OCI-LY7 (cell line): ENCODE measurements at regions not wholly inside any gene's neighbourhood (a gene's known extent, or its start where the extent isn't known, plus 50 kb on each side); places are given as distances from the start of the nearest gene placed in this dataset.

Experiments
- BruUV-seq: library from RNA; stranded (reverse); fragments of 400-500 nt; replicated peaks from 2 replicates; lab custom pipeline; 2021; lab: Mats Ljungman, UMichigan
- CTCF ChIA-PET: fragments of 300-600 bp; sonication (Branson Sonifier 250); formaldehyde crosslinking; loops from one replicate; lab custom pipeline; 2022; ENCODE audit warnings: antibody characterized with exemption; ENCODE audit not compliant: unreplicated experiment; lab: Charles Lee
- POLR2A ChIA-PET: fragments of 300-600 bp; sonication (Branson Sonifier 250); formaldehyde crosslinking; loops from one replicate; lab custom pipeline; 2022; ENCODE audit warnings: antibody characterized with exemption; lab: Charles Lee
- DNase-seq: peaks from one replicate; pipeline ENCODE4 v3.0.0-alpha.2; 2015; ENCODE audit warnings: low spot score
- H2AFZ ChIP-seq: fragments of 200-600 bp; sonication (generic), shearing (Covaris generic); 2 replicates; pipeline ENCODE4 v1.6.1; 2014; ENCODE audit warnings: mild to moderate bottlenecking, antibody characterized with exemption, low read length, moderate library complexity
- H3K27ac ChIP-seq: fragments of 200-600 bp; sonication (generic); 2 replicates; pipeline ENCODE4 v1.5.1; 2014; ENCODE audit warnings: mixed run types, low read depth, mild to moderate bottlenecking, moderate library complexity, low read length, inconsistent platforms; ENCODE audit not compliant: poor library complexity, severe bottlenecking
- H3K36me3 ChIP-seq: fragments of 200-600 bp; sonication (generic); 2 replicates; pipeline ENCODE4 v1.6.1; 2014; ENCODE audit warnings: mild to moderate bottlenecking, antibody characterized with exemption, low read length, moderate library complexity, mixed read lengths; ENCODE audit not compliant: insufficient read depth
- H3K4me1 ChIP-seq: fragments of 200-600 bp; sonication (generic); 2 replicates; pipeline ENCODE4 v1.5.1; 2014; ENCODE audit warnings: mild to moderate bottlenecking, low read length; ENCODE audit not compliant: insufficient read depth, poor library complexity, severe bottlenecking
- H3K4me2 ChIP-seq: fragments of 200-600 bp; sonication (generic); 2 replicates; pipeline ENCODE4 v1.6.1; 2014; ENCODE audit warnings: mild to moderate bottlenecking, low read length
- H3K4me3 ChIP-seq: fragments of 200-600 bp; sonication (generic); 2 replicates; pipeline ENCODE4 v1.5.1; 2014; ENCODE audit warnings: mild to moderate bottlenecking, low read depth, low read length; ENCODE audit not compliant: poor library complexity, severe bottlenecking
- H3K79me2 ChIP-seq: fragments of 200-600 bp; sonication (generic); 2 replicates; pipeline ENCODE4 v1.6.1; 2016; ENCODE audit warnings: low read depth, mild to moderate bottlenecking, low read length, moderate library complexity, mixed read lengths; ENCODE audit not compliant: insufficient read depth
- H3K9me2 ChIP-seq: fragments of 200-600 bp; sonication (generic); 2 replicates; pipeline ENCODE4 v1.6.1; 2016; ENCODE audit warnings: mild to moderate bottlenecking, low read length, mixed read lengths; ENCODE audit not compliant: insufficient read depth
- H3K9me3 ChIP-seq: fragments of 200-600 bp; sonication (generic); 2 replicates; pipeline ENCODE4 v1.6.1; 2014; ENCODE audit warnings: mild to moderate bottlenecking, mixed run types, low read length, mixed read lengths
- H4K20me1 ChIP-seq: fragments of 200-600 bp; sonication (generic); 2 replicates; pipeline ENCODE4 v1.6.1; 2014; ENCODE audit warnings: mild to moderate bottlenecking, antibody characterized with exemption, low read length, moderate library complexity, mixed read lengths; ENCODE audit not compliant: insufficient read depth
- EZH2phosphoT487 ChIP-seq: fragments of 200-600 bp; sonication (generic); IDR thresholded peaks from 2 replicates; pipeline ENCODE4 v1.6.1; 2018; ENCODE audit warnings: low read depth, borderline replicate concordance, mild to moderate bottlenecking, mixed run types, antibody characterized with exemption, low read length, moderate library complexity, mixed read lengths
- intact Hi-C: fragments of 100-400 bp; cut with micrococcal nuclease; formaldehyde crosslinking; loops from one replicate; pipeline ENCODE4 v1.10.0; 2022; ENCODE audit not compliant: unreplicated experiment
- TF ChIP-seq, protein P1 (sequence below): fragments of 200-600 bp; sonication (generic); conservative IDR thresholded peaks from 2 replicates; pipeline ENCODE4 v1.5.1; 2014; ENCODE audit warnings: mild to moderate bottlenecking, antibody characterized with exemption, low read length, moderate library complexity, mixed read lengths

DNA sequence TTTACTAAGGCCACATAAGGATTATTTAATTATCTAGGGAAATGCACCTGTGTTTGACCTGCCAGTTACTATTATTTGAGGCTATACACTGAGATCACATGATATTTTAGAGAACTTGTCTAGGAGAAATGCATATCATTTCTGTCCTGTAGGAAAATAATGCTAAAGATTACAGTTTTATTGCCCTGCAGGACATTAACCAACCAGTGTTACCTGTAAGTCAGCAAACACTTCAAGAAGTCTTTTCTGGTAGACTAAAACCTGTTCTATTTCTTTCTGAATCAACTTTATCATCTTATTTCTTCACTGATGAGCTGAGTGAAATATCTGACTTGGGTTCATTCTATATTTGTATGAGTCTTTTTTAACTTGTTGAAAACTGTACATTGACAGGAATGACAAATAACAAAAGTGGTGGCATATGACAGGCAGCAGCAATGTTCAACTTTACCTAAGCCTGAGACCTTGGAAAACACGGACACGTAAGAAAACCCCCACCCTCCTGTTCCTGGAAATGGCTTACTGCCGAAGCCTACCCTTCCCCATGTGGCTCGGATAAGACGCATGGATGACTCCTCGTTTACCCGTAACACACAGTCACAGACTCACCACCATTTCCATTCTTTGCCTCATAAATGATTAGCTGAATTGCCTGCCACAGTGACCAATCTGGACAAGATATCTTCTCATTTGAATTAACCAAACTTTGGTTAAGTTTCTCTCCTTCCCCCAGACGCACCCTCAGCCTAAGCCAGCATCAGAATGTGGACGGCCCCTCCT is 118.0 kb upstream of the CD93 start:
- no peaks in the 10 kb centered on the region for H3K9me3 ChIP-seq
- H3K79me2 ChIP-seq = no peaks in the 10 kb centered on the region
- TF ChIP-seq, protein P1, sequence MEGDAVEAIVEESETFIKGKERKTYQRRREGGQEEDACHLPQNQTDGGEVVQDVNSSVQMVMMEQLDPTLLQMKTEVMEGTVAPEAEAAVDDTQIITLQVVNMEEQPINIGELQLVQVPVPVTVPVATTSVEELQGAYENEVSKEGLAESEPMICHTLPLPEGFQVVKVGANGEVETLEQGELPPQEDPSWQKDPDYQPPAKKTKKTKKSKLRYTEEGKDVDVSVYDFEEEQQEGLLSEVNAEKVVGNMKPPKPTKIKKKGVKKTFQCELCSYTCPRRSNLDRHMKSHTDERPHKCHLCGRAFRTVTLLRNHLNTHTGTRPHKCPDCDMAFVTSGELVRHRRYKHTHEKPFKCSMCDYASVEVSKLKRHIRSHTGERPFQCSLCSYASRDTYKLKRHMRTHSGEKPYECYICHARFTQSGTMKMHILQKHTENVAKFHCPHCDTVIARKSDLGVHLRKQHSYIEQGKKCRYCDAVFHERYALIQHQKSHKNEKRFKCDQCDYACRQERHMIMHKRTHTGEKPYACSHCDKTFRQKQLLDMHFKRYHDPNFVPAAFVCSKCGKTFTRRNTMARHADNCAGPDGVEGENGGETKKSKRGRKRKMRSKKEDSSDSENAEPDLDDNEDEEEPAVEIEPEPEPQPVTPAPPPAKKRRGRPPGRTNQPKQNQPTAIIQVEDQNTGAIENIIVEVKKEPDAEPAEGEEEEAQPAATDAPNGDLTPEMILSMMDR = no peak
- no peak for TF ChIP-seq EZH2phosphoT487
- intact Hi-C loops = no loop called here
- no peak overlapping the region for H2AFZ ChIP-seq
- no peak overlapping the region for H3K4me2 ChIP-seq
- H4K20me1 ChIP-seq = no peaks in the 10 kb centered on the region
- BruUV-seq = no TSS peak
- no peak overlapping the region for H3K27ac ChIP-seq
- DNase-seq = no peak
- no peak overlapping the region for H3K4me3 ChIP-seq
- ChIA-PET POLR2A (no interaction called here), CTCF (no interaction called here)
- H3K9me2 ChIP-seq = no peaks in the 10 kb centered on the region
- H3K36me3 ChIP-seq = no peaks in the 10 kb centered on the region
- no peaks in the 10 kb centered on the region for H3K4me1 ChIP-seq

GRCh38 chr20:23203310-23203709 is 117.2 kb upstream of the CD93 start:
- no peak for TF ChIP-seq EZH2phosphoT487
- TF ChIP-seq, protein P1 = no peak
- POLR2A ChIA-PET = interaction anchor here (0.5 kb wide), 1 partner anchor 412 kb away, joined by 3 read pairs; no protein-coding TSS in a partner anchor

DNA sequence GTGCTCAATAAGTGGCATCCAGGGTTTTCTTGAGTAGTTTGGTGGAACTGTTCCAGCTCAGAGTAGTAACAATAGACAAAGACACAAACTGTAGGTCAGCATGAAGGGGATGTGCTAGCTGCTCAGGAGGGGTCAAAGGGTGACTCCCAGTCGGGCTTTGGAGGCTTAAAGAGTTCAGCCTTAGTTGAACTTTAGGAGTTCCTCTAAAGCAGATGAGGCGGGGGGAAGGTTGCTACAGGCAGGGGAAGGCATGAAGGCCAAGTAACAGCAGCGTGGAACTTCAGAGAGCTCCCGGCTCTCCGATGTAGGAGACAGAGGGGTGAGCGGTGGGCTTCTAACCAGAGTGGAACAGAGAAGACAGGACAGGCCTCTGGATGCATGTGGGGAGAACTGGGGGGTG is 115.5 kb upstream of the CD93 start:
- intact Hi-C loops = no loop called here
- Histone ChIP-seq H3K4me1 (no peaks in the 10 kb centered on the region), H3K9me2 (no peaks in the 10 kb centered on the region), H3K4me2 (no peak overlapping the region), H3K4me3 (no peak overlapping the region), H3K27ac (no peak overlapping the region), H4K20me1 (no peaks in the 10 kb centered on the region), H3K36me3 (no peaks in the 10 kb centered on the region), H2AFZ (no peak overlapping the region), H3K79me2 (no peaks in the 10 kb centered on the region), H3K9me3 (no peaks in the 10 kb centered on the region)
- CTCF ChIA-PET = no interaction called here
- no TSS peak for BruUV-seq
- POLR2A ChIA-PET = no interaction called here
- TF ChIP-seq, protein P1 = no peak
- TF ChIP-seq EZH2phosphoT487 = no peak
- no peak for DNase-seq

More at GRCh38 chr20:23203310-23203709, 117.2 kb upstream of the CD93 start:
- BruUV-seq = no TSS peak
- no peak for DNase-seq
- Histone ChIP-seq H3K4me3 (no peak overlapping the region), H3K9me3 (no peaks in the 10 kb centered on the region), H3K36me3 (no peaks in the 10 kb centered on the region), H3K4me1 (no peaks in the 10 kb centered on the region), H3K27ac (no peak overlapping the region), H3K79me2 (no peaks in the 10 kb centered on the region), H4K20me1 (no peaks in the 10 kb centered on the region), H2AFZ (no peak overlapping the region), H3K9me2 (no peaks in the 10 kb centered on the region), H3K4me2 (no peak overlapping the region)
- CTCF ChIA-PET = no interaction called here
- intact Hi-C loops = no loop called here
